Esophagus mucosa (tissue), 1 donor: ENCODE measurements at regions not wholly inside any gene's neighbourhood (a gene's known extent, or its start where the extent isn't known, plus 50 kb on each side); places are given as distances from the start of the nearest gene placed in this dataset.
"Not testable (repeated sequence)": the region's sequence is repeated elsewhere in the genome, so short reads cannot be mapped to it uniquely, and the experiment has no call there.

ENCODE experiments used
- ATAC-seq: fragments of 200-7000 bp; cut with Tn5 transposase; one replicate; pipeline ENCODE4 v1.9.1; 2020
- donor health status: DM: yes; HTN: yes; CAD: no.

DNA sequence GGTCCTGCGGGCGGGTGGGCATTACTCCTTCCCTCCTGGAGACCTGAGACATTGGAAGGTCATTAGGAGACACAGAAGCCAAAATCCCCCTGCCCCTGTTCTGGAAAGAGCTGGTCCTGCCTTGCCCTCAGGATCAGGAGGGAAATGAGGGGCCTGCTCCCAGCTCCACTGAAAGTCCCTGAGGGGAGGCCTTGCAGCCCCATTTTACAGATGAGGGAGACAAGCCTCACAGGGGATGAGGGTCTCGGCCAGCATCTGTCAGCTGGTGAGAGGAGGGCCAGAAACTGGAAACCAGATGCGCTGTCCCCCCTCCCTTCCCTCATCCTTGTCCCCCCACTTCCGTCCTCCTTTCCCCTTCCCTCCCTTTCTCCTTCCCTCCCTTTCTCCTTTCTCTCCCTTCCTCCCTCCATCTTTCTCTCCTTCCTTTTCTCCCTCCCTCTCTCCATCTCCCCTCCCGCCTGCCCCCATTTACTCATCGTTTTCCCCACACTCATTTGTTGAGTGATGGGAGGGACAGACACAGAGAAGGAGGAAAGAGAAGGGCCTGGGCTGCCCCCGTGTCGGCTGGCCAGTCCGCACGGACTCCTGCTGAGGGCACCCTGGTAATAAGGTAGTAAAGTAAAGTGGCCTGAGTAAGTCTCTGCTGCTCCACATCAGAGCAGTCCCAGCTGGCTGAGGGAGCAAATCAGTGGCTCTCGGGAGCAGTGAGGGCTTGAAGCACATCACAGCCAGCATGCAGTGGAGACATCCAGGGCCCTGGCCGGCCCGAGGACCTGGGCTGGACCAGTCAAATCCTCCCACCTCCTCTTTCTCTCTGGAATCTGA is 112.4 kb upstream of the ALDH1A3 start:
- ATAC-seq: no peak

DNA sequence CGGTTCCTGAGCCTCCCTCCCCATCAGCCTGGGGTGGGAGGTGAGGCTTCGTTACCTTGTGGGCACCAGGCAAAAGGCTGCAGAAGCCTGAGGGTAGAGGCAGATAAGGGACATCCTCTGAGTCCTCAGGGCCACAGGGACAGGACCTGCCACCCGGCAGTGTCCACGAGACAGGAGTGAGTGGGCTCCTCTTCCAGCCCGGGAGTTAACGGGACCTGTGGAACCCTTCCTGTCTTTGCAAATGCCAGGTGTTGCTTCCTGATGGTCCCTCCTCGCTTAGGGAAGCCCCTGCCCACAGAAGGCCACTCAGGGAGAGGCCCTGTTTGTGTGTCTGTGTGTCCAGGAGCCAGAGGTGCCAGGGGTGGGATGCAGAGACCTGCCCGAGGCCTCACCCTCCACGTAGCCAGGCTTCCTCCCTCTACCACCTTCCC is 111.1 kb upstream of the ALDH1A3 start:
- ATAC-seq: no peak

DNA sequence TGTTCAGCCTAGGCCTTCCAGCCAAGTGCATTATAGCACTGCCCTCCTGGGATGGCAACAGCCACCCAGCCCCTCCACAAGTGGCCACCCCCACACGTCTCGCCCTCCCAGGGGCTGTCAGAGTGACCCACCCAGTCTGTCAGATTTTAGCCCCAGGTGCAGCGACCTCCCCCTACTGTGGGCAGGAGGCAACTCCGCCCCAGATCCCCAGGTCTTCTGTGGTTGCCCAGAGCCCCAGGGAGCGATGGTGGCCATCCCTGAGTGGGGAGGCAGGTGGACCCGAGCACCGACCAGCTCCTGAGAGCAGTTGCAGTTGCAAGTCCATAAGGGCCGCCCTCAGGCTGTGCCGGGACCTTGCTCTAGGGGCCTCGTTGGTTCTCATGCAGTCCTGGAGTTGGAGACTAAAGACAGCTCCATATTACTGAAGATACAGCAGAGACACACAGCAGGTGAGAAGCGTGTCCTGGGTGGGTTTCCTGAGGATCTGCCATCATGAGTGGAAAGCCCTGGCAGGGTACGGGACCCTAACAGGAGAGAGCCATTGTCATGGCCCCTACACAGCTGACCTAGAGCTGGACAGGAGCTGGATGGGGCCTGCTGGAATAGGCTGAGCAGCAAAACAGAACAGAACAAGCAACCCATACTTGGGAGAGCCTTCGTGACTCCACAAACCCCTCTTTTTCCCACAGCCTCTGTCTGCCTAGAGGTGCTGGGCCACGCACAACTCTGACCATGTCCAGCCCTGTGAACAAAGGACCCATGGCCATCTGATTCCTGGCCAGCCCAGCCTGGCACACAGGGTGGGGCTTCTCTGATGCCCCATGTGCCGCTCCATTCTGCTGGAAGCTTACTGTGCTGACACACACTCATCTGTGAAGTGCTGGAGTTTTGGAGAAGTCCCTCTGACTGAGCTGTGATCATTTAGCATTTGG is 110.3 kb upstream of the ALDH1A3 start:
- ATAC-seq: peak; percentile 10

DNA sequence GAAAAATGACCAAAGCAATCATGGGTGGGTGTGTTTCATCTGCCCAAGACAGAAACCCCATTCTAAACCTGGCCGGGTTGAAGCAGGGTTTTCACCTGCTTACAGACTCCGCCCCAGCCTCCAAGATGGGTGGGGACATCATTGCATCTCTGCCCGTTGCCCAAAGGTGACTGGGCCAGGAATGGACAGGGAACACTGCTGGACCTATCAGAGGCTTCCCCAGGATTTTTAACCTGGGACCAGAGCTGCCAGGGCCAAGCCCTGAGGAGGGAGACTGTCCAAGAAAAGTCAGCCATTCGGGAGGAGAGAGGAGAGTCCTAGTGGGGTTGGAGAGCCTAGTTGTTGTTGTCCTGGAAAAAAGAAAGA is 109.7 kb upstream of the ALDH1A3 start:
- ATAC-seq: no peak

DNA sequence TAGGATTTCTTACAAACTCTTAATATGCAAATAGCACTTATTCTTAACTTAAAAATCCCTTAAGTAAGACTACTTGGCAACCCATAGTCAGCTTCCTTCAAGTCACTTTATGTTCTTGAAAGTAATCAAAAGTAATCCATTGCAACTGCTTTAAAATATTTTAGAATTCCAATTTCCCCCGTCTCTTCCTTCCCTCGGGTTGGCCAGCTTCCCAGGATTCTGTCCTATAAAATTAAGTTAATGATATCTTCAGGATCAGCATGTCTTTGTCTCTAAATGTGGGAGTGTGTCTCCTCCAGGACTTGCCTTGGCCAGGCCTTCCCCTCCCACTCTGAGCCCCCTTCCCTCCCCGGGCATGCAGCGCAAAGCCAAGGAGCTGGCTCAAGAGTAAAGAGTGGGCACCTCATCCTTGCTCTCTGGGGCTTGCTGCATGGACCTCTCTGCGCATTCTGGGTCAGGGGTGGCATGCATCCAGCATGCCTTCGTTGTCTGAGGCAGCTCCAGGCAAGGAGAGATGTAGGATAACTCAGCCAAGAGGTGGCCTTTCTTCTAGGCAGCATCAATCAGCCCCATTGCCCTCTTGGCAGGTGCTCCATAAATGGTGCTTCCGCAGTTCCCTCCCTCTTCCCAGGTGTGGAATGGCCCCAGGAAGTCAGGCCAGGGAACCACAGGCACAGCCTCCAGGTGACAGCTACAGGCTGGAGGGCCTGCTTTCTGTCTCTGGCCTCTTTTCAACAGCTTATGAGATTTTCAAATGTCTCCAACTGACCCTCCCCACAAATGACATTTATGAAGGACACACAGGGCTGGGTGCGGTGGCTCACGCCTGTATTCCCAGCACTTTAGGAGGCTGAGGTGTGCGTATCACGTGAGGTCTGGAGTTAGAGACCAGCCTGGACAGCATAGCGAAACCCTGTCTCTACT is 108.7 kb upstream of the ALDH1A3 start:
- ATAC-seq: no peak

DNA sequence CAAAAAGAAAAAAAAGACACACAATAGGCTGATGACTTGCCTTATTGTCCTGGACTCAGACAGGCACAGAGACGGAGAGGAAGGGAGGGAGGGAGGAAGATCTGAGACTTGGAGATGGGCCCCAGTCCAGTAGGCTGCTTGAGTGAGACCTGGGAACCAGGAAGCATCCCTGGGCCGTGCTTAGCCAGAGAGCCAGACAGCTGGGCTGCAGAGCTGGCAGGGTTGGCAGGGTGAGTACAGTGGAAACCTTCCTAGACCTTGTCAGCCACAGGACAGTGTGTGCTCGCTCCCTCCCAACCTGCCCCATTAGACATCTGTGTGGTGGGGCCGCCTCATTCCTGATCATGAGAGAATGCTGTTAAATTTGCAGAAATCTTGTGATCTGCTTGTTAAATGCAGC is 107.9 kb upstream of the ALDH1A3 start:
- ATAC-seq: no peak

DNA sequence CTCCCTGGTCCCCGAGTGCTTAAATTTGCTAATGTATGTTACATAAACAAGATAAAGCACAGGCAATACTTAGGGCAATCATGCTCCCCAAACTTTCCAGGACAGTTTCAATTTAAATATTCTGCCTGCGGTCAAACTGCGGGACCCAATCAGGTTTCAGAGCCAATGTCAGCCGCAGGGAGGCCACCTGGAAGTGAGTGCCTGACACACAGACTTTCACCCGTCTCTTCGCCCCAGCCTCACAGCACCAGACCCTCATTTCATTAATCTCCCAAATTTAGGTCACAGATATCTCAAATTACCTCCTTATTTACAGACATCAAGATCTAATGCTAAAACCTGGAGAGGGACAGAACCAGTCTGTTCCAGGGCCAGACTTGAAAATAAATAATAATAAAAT is 107.2 kb upstream of the ALDH1A3 start:
- no peak for ATAC-seq

DNA sequence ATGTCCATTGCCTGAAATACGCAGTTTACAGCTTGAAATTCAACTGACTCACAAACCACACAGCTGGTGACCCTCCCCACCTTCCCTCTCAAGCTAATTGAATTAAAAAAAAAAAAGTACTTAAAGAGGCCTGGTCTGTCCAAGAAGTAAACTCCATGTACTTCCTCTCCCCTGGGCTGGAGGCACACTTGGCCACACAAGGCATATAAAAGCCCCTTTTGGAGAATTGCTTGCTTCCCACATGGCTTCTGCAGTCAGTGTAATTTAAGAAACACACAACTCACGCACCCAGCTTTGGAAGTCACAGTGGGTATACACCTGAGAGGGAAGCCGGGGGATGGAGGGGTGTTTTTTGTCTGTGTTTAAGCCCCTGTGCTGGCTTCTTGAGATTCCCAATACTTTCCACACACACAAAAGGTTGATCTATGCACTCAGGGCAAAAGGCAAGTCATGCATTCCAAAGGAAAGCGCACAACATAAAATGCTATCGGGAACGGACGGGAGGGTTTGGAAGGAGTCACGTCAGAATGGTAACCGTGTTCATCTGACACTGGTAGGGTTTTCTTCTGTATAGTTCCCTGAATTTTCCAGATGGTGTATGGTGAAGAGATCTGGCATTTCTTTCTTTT is 106.6 kb upstream of the ALDH1A3 start:
- no peak for ATAC-seq

DNA sequence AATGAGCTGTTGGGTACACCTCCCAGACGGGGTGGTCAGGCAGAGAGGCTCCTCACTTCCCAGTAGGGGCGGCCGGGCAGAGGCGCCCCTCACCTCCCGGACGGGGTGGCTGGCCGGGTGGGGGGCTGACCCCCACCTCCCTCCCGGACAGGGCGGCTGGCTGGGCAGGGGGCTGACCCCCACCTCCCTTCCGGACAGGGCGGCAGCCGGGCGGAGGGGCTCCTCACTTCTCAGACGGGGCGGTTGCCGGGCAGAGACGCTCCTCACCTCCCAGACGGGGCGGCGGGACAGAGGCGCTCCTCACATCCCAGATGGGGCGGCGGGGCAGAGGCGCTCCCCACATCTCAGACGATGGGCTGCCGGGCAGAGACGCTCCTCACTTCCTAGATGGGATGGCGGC is 105.6 kb upstream of the ALDH1A3 start:
- not testable (repeated sequence) for ATAC-seq

DNA sequence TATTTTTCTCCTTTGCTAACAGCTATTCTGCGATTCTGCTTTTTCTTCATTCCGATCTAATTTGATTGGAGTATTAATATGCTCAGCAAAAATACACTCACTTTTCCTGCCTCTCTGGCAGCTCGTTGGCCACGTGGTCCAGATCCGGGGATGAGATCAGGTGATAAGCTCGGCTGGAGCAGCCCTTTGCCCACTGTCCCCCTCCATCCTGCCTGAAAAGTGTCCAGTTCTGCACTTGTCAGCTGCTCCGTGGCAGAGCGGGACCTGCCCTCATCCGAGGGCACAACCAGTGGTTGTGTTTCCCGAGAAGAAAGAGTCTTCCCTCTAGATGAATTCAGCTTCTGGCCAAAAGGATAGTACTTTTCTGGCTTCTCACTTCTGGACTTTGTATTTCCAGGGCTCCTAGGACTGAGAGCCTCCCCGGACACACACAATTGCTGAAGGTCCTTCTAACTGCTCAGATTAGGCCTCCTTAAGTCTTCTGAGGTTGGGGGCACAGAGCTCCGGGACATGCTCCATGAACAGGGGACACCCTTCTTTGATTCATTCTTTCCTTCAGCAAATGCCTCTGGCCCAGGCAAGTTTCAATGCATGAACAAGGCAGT is 103.9 kb upstream of the ALDH1A3 start:
- no peak for ATAC-seq

DNA sequence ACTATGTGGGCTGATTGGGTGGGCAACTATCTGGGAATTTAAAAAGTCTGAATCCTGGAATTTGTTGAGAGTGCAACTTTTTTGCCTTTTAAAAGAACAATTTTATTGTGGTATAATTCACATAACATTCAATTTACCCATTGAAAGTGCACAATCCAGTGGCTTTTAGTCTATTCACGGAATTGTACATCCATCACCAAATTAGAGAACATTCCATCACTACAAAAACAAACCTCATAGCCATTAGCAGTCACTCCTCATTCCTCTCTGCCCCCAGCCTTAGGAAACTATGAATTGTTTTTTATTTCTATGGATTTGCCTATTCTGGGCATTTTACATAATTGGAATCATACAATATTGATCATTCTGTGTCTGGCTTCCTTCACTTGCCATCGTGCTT is 101.8 kb upstream of the ALDH1A3 start:
- no peak for ATAC-seq

DNA sequence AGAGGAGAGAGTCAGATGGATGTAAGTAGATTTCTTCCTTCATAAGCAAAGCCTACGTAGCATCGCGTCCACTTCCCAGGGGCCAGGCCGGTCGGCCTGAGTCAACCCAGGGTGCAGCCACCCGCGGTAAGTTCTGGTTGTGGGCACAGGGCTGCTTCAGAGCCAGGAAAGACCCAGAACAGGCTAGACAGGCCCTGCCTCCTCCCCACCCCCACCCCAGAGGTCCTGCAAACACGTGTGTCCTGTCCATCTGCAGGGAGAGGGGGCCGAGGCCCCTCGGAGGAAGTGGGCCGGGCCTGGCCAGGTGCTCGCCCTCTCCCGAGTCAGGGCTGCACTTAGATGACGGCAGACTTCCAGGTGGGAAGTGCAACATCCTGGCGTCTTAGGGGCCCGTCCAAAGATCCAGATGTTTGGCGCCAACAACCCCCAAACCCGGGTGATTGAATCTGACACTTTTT is 100.8 kb upstream of the ALDH1A3 start:
- no peak for ATAC-seq

DNA sequence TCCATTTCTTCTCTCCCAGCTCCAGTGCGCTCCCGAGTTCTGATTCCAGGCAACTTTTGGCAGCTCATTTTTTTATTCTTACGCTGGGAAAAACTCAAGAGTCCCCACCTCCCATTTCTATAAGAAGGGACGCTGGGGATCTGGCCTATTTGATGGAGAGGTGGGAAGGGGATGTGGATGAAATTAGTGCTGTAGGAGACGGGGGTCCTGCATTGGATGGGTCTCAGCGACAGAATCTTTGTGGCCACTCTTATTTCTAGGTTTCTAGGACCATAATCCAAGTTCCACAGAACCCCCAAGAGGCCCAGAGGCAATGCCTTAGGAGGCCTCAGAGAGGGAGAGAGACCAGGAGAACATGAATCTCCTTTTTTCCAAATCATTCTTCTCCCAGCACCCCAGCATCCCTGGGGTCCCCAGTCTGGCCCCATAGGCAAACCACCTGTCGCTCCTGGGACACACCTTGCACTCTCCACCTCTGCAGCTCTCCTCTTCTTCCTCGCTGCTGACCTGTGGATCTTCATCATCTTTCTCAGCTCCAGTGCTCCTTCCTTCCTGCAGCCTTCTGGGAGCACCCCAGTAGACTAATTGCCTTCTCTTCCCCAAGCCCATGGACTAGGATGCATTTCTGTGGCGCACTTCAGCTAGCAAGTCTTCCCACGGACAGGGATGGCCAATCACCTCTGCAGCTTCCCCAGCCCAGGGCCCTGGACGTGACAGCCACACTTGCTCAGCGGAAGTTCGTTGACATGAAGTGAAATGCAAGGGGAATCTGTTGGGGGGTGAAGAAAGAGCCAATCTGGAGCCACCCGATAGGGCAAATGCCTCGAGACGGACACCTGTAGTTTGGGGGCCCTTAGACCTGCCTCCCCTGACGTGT is 100.1 kb upstream of the ALDH1A3 start:
- no peak for ATAC-seq

DNA sequence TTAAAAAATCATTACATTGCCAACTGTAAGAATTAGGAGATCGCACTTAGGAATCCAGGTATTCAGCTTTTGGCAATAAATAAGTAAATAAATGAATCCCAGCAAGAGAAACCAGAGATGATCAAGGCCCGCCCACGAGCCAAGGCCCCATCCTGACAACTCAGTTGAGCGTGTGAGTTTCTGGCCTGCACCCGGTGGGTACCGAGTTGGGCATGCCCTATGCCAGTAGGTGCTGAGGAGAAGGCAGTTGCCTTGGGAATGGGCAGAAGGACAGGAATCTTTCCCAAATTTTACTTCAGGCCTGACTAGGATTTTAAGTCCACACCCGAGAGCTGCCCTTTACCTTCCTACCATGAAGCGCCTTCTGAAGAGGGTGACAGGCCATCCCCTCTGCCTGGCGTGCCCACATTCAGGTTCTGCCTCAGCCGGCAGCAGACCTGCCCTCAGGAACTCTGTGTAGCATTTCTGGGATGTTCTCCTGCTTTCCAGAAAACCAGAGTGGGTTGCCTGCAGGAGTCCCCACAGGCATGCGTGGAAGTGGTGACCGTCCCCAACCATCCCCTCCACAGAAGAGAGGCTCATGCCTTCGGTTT is 99.3 kb upstream of the ALDH1A3 start:
- ATAC-seq: no peak

DNA sequence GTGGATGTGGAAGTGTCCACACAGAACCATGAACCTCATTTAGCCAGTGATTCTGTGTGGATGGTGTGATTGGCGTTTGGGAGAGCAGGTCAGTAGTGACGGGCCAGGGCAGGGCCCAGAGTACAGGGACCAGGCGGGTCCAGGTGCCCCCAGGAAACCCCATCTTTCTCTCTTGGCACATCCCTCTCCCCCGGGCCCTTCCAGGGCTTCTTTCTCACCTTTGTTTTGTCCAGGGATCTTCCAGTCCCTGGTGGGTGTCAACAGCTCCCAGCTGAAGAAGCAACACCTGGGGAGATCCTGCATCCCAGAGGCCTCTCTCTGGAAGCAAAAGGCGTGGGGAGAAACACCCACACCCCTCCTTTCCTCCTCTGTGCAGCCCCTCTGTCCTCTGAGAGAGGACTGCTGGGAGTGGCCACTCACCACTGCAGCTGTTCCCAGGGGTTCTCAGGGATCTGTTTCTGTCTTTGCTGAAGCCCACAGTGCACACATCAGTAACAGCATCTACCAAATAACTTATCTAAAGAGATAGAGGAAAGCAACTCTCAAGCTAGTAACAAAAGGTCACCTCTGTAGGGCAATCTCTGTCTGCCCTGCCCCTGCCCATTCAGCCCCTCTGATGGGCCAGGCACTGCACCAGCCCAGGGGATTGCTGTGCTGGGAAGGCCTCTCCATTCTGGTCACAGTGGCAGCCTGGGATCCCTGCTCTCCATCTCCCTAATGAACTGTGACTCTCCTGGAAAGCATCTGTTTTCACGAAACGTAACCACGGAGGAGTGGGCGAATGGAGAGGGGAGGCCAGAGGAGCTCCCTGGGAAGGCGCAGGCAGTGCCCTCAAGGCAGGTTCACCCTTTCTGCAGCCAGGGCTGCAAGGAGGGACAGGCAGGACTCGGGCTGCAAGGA is 98.3 kb upstream of the ALDH1A3 start:
- no peak for ATAC-seq

DNA sequence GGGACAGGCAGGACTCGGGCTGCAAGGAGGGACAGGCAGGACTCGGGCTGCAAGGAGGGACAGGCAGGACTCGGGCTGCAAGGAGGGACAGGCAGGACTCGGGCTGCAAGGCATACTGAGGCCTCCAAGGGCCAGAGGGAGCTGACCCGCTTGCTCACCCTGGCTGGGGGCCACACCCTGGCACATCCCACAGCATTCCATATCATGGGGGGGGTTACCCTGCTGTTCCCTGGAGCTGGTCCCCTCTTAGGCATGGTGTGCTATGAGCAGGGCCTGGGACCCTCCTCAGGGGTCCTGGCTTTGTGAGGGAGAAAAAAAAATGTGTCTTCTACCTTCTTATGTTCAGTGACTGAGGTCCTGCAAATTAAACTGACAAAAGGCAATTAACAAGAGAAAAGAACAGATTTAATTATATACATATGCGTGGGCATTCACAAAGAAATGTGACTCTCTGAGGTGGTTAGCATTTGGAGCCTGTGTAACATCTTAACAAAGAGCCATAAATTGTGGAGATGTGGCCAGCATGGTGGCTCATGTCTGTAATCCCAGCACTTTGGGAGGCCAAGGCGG is 97.6 kb upstream of the ALDH1A3 start:
- ATAC-seq: no peak

DNA sequence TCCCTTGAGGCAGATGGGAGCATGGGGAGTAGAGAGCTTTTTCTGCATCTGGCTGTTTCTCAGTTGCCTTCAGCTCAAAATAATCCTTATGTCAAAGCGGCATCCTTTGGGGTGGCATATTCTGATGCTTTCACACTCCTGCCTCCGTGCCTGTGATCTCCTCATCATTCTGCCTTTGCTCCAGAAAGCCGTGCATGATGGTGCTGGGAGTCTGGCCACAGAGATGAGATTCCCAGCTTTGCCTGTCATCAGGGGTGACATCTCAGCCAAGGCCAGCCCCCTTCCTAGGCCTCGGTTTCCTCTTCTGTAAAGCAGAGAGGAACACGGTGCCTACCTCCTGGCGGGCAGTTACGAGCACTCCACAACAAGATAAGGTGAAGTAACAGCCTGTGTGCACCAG is 96.3 kb upstream of the ALDH1A3 start:
- ATAC-seq: no peak

DNA sequence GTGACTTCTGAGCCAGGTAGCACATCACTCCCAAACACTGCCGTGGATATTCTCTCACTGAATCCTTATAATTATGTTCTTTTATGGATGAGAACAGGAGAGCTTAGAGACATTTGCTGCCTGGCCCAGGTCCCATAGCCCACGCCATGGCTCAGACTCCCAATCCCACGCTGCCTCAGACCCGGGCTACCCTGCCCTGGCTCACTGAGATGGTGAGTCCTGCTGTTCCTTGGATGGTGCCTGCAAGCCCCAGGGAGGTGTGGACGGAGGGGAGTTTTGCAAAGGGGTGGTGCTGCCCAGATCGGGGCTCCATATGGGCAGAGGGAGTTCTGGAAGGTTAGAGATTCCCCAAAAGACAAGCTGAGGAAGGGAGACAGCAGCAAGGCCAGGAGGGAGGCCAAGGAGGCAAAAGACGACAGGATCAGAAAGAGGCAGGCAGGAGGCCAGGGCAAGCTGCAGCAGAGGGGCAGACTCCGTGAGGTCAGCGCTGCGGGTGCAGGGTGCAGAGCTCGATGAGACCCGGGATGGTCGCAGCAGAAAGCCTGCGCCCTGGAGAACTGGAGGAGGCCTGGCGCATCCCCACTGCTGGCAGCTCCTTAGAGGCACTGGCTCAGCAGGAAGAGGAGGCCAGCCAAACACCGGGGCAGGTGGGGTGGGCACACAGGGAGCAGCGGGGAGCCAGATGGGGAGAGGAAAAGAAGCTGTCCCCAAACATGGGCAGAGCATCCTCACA is 95.7 kb upstream of the ALDH1A3 start:
- ATAC-seq: no peak
